SH-SY5Y (cell line): ENCODE measurements at regions not wholly inside any gene's neighbourhood (a gene's known extent, or its start where the extent isn't known, plus 50 kb on each side); places are given as distances from the start of the nearest gene placed in this dataset.

Experiments
- GATA2 ChIP-seq: IDR thresholded peaks from 2 replicates; pipeline ENCODE4 v1.6.1; 2011; ENCODE audit warnings: mild to moderate bottlenecking, low read depth, low read length
- GATA3 ChIP-seq: IDR thresholded peaks from 2 replicates; pipeline ENCODE4 v1.6.1; 2011; ENCODE audit warnings: low read depth, mild to moderate bottlenecking, low read length, moderate library complexity

- TF ChIP-seq GATA3 (no peak), GATA2 (no peak)
These were observed 350.5 kb downstream of the DHX35 start for GRCh38 chr20:39312676-39313075.
